GM23248 (cell line): ENCODE measurements at regions not wholly inside any gene's neighbourhood (a gene's known extent, or its start where the extent isn't known, plus 50 kb on each side); places are given as distances from the start of the nearest gene placed in this dataset.

Experiments
- DNase-seq: peaks from one replicate; pipeline ENCODE4 v3.0.0-alpha.2; 2015
- H2AFZ ChIP-seq: fragments of 200-600 bp; sonication (generic); 2 replicates; pipeline ENCODE4 v1.6.1; 2016; ENCODE audit warnings: antibody characterized with exemption
- H3F3A ChIP-seq: fragments of 200-600 bp; sonication (generic); 2 replicates; pipeline ENCODE4 v1.6.1; 2016; ENCODE audit warnings: mild to moderate bottlenecking, antibody characterized with exemption, mixed run types; ENCODE audit not compliant: insufficient read depth
- H3K27ac ChIP-seq: fragments of 200-600 bp; sonication (generic); 2 replicates; pipeline ENCODE4 v1.5.1; 2016; ENCODE audit warnings: mild to moderate bottlenecking
- H3K27me3 ChIP-seq: fragments of 200-600 bp; sonication (generic); replicated peaks from 2 replicates; pipeline ENCODE4 v1.6.1; 2016; ENCODE audit warnings: mild to moderate bottlenecking; ENCODE audit not compliant: insufficient read depth
- H3K36me3 ChIP-seq: fragments of 200-600 bp; sonication (generic); 2 replicates; pipeline ENCODE4 v1.6.1; 2016; ENCODE audit warnings: low read depth, mild to moderate bottlenecking
- H3K4me1 ChIP-seq: fragments of 200-600 bp; sonication (generic); 2 replicates; pipeline ENCODE4 v1.6.1; 2016; ENCODE audit warnings: mild to moderate bottlenecking; ENCODE audit not compliant: insufficient read depth
- H3K4me2 ChIP-seq: fragments of 200-600 bp; sonication (generic); one replicate; pipeline ENCODE4 v1.6.1; 2016; ENCODE audit warnings: mild to moderate bottlenecking; ENCODE audit not compliant: unreplicated experiment
- H3K4me3 ChIP-seq: fragments of 200-600 bp; sonication (generic); 2 replicates; pipeline ENCODE4 v1.5.1; 2016; ENCODE audit warnings: mild to moderate bottlenecking
- H3K79me2 ChIP-seq: fragments of 200-600 bp; sonication (generic); 2 replicates; pipeline ENCODE4 v1.6.1; 2016; ENCODE audit warnings: mild to moderate bottlenecking; ENCODE audit not compliant: insufficient read depth
- H3K9ac ChIP-seq: fragments of 200-600 bp; sonication (generic); 2 replicates; pipeline ENCODE4 v1.6.1; 2016; ENCODE audit warnings: mild to moderate bottlenecking
- H3K9me2 ChIP-seq: fragments of 200-600 bp; sonication (generic); 2 replicates; pipeline ENCODE4 v1.6.1; 2016; ENCODE audit warnings: mixed run types, mild to moderate bottlenecking, moderate library complexity; ENCODE audit not compliant: insufficient read depth
- H3K9me3 ChIP-seq: fragments of 200-600 bp; sonication (generic); one replicate; pipeline ENCODE4 v1.6.1; 2017; ENCODE audit warnings: low read depth
- H4K20me1 ChIP-seq: fragments of 200-600 bp; sonication (generic); 2 replicates; pipeline ENCODE4 v1.6.0; 2016; ENCODE audit not compliant: insufficient read depth
- EZH2 ChIP-seq: fragments of 200-600 bp; sonication (generic); IDR thresholded peaks from 2 replicates; pipeline ENCODE4 v1.6.1; 2018; ENCODE audit warnings: antibody characterized with exemption, mild to moderate bottlenecking; ENCODE audit not compliant: insufficient read depth, poor library complexity, severe bottlenecking
- EZH2phosphoT487 ChIP-seq: fragments of 200-600 bp; sonication (generic); IDR thresholded peaks from 2 replicates; pipeline ENCODE4 v1.6.1; 2018; ENCODE audit warnings: antibody characterized with exemption, moderate library complexity, mild to moderate bottlenecking, low read depth; ENCODE audit not compliant: insufficient read depth
- WGBS, 2 experiments: methylation state at CpG; one replicate each; pipeline ENCODE4 v1.1.6; 2015 to 2017; ENCODE audit warnings: low lambda C conversion rate in 2 of 2, low coverage in 1 of 2; ENCODE audit errors: missing lambda C conversion rate in 2 of 2; 5-methylcytosine and 5-hydroxymethylcytosine counted together
- in situ Hi-C: fragments of 300-500 bp; cut with MboI; formaldehyde crosslinking; loops from 2 replicates; pipeline ENCODE4 v1.15.0; 2020

- Histone ChIP-seq H4K20me1 (no peaks in the 10 kb centered on the region), H3K27ac (no peak overlapping the region), H3K36me3 (no peaks in the 10 kb centered on the region), H3K4me3 (no peak overlapping the region), H3F3A (no peaks in the 10 kb centered on the region), H3K9me2 (no peaks in the 10 kb centered on the region), H3K9ac (no peak overlapping the region), H3K79me2 (no peaks in the 10 kb centered on the region), H3K27me3 (peaks cover 16% of the 10 kb centered on the region), H3K4me1 (no peaks in the 10 kb centered on the region), H3K4me2 (no peak overlapping the region), H2AFZ (no peak overlapping the region), H3K9me3 (no peaks in the 10 kb centered on the region)
- TF ChIP-seq EZH2phosphoT487 (no peak), EZH2 (no peak)
- WGBS, 2 experiments, result 13 to 22% methylated on average over 4 of the region's 4 CpGs
- in situ Hi-C loops, result no loop called here
- no peak for DNase-seq
Measured at GRCh38 chr7:148523550-148523949, 67.0 kb upstream of the C7orf33 start.

GRCh38 chr7:148524479-148525224 is 65.9 kb upstream of the C7orf33 start:
- no peak overlapping the region for H3K4me2 ChIP-seq
- H3K9me2 ChIP-seq, result no peaks in the 10 kb centered on the region
- H4K20me1 ChIP-seq, result no peaks in the 10 kb centered on the region
- WGBS, 2 experiments, result 20 to 25% methylated on average over 7 of the region's 7 CpGs
- H2AFZ ChIP-seq, result no peak overlapping the region
- H3K79me2 ChIP-seq, result no peaks in the 10 kb centered on the region
- TF ChIP-seq EZH2 (no peak), EZH2phosphoT487 (no peak)
- in situ Hi-C loops, result no loop called here
- DNase-seq, result no peak
- H3K9ac ChIP-seq, result no peak overlapping the region
- H3K27ac ChIP-seq, result no peak overlapping the region
- no peaks in the 10 kb centered on the region for H3K4me1 ChIP-seq
- peaks cover 16% of the 10 kb centered on the region for H3K27me3 ChIP-seq
- H3K9me3 ChIP-seq, result no peaks in the 10 kb centered on the region
- H3F3A ChIP-seq, result no peaks in the 10 kb centered on the region
- no peak overlapping the region for H3K4me3 ChIP-seq
- no peaks in the 10 kb centered on the region for H3K36me3 ChIP-seq

- H3K27me3 ChIP-seq, result peaks cover 16% of the 10 kb centered on the region
- no peak overlapping the region for H3K4me3 ChIP-seq
- H3K4me2 ChIP-seq, result no peak overlapping the region
- TF ChIP-seq EZH2 (no peak), EZH2phosphoT487 (no peak)
- H3K9ac ChIP-seq, result no peak overlapping the region
- no peaks in the 10 kb centered on the region for H3K79me2 ChIP-seq
- H4K20me1 ChIP-seq, result no peaks in the 10 kb centered on the region
- 38 to 47% methylated on average over 6 of the region's 6 CpGs for WGBS, 2 experiments
- H3K9me2 ChIP-seq, result no peaks in the 10 kb centered on the region
- H3K4me1 ChIP-seq, result no peaks in the 10 kb centered on the region
- in situ Hi-C loops, result no loop called here
- no peak overlapping the region for H3K27ac ChIP-seq
- no peaks in the 10 kb centered on the region for H3K9me3 ChIP-seq
- no peaks in the 10 kb centered on the region for H3K36me3 ChIP-seq
- H3F3A ChIP-seq, result no peaks in the 10 kb centered on the region
- peak; percentile 84 for DNase-seq
- H2AFZ ChIP-seq, result no peak overlapping the region
Measured at GRCh38 chr7:148527717-148528168, 62.8 kb upstream of the C7orf33 start.

- Histone ChIP-seq H3K79me2 (no peaks in the 10 kb centered on the region), H3K9ac (no peak overlapping the region), H3K9me2 (no peaks in the 10 kb centered on the region), H2AFZ (0 out of 2 replicates have a peak overlapping the region, but pooled peaks have one; percentile 29), H3F3A (no peaks in the 10 kb centered on the region), H3K27ac (no peak overlapping the region), H3K4me2 (no peak overlapping the region), H3K4me1 (no peaks in the 10 kb centered on the region), H3K27me3 (no peaks in the 10 kb centered on the region), H3K4me3 (no peak overlapping the region), H3K36me3 (no peaks in the 10 kb centered on the region), H3K9me3 (no peaks in the 10 kb centered on the region), H4K20me1 (no peaks in the 10 kb centered on the region)
- DNase-seq, result no peak
- in situ Hi-C loops, result no loop called here
- 9 to 11% methylated on average over 9 of the region's 9 CpGs for WGBS, 2 experiments
- TF ChIP-seq EZH2, result no peak
- no peak for TF ChIP-seq EZH2phosphoT487
Measured at GRCh38 chr7:148535217-148535616, 55.3 kb upstream of the C7orf33 start.

- H3K27me3 ChIP-seq, result no peaks in the 10 kb centered on the region
- no peak overlapping the region for H3K4me2 ChIP-seq
- H3K9me3 ChIP-seq, result no peaks in the 10 kb centered on the region
- 53 to 61% methylated on average over 6 of the region's 6 CpGs for WGBS, 2 experiments
- no peak for TF ChIP-seq EZH2
- no peak for TF ChIP-seq EZH2phosphoT487
- H3K4me1 ChIP-seq, result no peaks in the 10 kb centered on the region
- H3K9ac ChIP-seq, result no peak overlapping the region
- H4K20me1 ChIP-seq, result no peaks in the 10 kb centered on the region
- H3K27ac ChIP-seq, result no peak overlapping the region
- no peak overlapping the region for H2AFZ ChIP-seq
- no peaks in the 10 kb centered on the region for H3K79me2 ChIP-seq
- H3K36me3 ChIP-seq, result no peaks in the 10 kb centered on the region
- DNase-seq, result no peak
- in situ Hi-C loops, result no loop called here
- no peaks in the 10 kb centered on the region for H3K9me2 ChIP-seq
- no peaks in the 10 kb centered on the region for H3F3A ChIP-seq
- H3K4me3 ChIP-seq, result no peak overlapping the region
Measured at GRCh38 chr7:148537435-148537834, 53.1 kb upstream of the C7orf33 start.
